GM13976 (cell line): ENCODE measurements at regions not wholly inside any gene's neighbourhood (a gene's known extent, or its start where the extent isn't known, plus 50 kb on each side); places are given as distances from the start of the nearest gene placed in this dataset.

Experiments used
- DNase-seq: peaks from one replicate; pipeline ENCODE4 v3.0.0; 2012; ENCODE audit warnings: low spot score
- CTCF ChIP-seq: IDR thresholded peaks from 2 replicates; pipeline ENCODE4 v1.5.1; 2012; ENCODE audit warnings: borderline replicate concordance, mild to moderate bottlenecking; ENCODE audit not compliant: insufficient read depth; ENCODE audit errors: extremely low read depth, missing control alignments, control extremely low read depth
- in situ Hi-C: fragments of 300-500 bp; cut with MboI; formaldehyde crosslinking; loops from one replicate; pipeline ENCODE4 v1.12.0; 2022; ENCODE audit warnings: low sequenced_read_pairs, mixed read lengths, inconsistent platforms; ENCODE audit not compliant: unreplicated experiment

- in situ Hi-C loops = no loop called here
- no peak for DNase-seq
- no peak for TF ChIP-seq CTCF
Observed at GRCh38 chr9:85289142-85289541, 452.6 kb downstream of the AGTPBP1 start.

- in situ Hi-C loops = no loop called here
- no peak for TF ChIP-seq CTCF
- no peak for DNase-seq
Observed at GRCh38 chr9:85283421-85283820, 458.3 kb downstream of the AGTPBP1 start.

- no peak for DNase-seq
- TF ChIP-seq CTCF = no peak
- in situ Hi-C loops = no loop called here
Observed at GRCh38 chr9:85278769-85279168, 463.0 kb downstream of the AGTPBP1 start.

DNA sequence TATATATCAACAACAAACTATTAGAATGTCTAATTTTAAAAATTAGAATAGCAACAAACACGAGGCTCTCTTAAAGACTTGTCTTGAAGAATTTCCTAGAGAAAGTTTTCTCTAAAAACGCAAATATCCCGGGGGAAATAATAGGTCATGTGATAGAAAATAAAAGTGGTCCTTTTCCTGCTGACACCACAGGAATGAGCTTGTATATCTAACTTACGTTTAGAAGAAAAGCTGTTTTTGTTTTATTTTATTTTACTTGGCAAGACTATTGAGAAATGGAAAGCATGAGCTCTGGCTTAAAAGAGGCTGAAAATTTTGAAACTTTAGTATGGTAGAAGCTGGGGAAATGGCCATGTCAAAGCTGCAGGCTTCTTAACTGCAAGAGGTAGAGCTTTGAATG, 465.0 kb downstream of the AGTPBP1 start:
- in situ Hi-C loops = no loop called here
- DNase-seq = no peak
- TF ChIP-seq CTCF = no peak

GRCh38 chr9:85269811-85270210, 471.9 kb downstream of the AGTPBP1 start:
- no peak for TF ChIP-seq CTCF
- DNase-seq = no peak
- in situ Hi-C loops = no loop called here

DNA sequence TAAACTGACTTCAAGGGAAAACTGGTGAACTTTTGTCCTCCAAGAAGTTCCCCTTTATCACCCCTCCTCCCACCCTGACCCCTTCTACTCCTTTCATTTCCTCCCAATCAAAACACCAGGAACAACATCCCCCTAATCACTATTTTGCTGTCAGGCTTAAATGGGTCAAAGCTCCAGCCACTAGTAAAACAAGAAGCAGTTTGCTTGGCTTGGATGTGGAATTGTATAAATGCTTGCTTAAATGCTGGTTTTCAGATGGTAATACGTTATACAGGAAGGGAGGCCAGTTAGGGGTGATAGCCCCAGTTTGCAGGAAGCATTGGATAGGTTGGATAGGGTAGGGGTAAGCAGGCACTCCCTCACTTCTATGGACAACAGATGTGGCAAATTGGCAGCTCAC, 473.6 kb downstream of the AGTPBP1 start:
- no peak for DNase-seq
- TF ChIP-seq CTCF = no peak
- in situ Hi-C loops = no loop called here

GRCh38 chr9:85264695-85265094, 477.1 kb downstream of the AGTPBP1 start:
- TF ChIP-seq CTCF = no peak
- in situ Hi-C loops = no loop called here
- DNase-seq = no peak
